H54 (cell line): ENCODE measurements at regions not wholly inside any gene's neighbourhood (a gene's known extent, or its start where the extent isn't known, plus 50 kb on each side); places are given as distances from the start of the nearest gene placed in this dataset.

ENCODE experiments used
- DNase-seq: peaks from one replicate; pipeline ENCODE4 v3.0.0; 2011; ENCODE audit warnings: low spot score, mixed read lengths; ENCODE audit not compliant: insufficient read length
- FAIRE-seq: peaks from 3 replicates; lab custom pipeline; 2011; peaks lifted over from hg19 to GRCh38; lab: Jason Lieb, UNC
- POLR2A ChIP-seq: IDR thresholded peaks from 2 replicates; pipeline ENCODE4 v1.6.1; 2011; ENCODE audit warnings: low read depth, mild to moderate bottlenecking, low read length

GRCh38 chr1:47554082-47554481 is 116.2 kb downstream of the FOXD2 start:
- no peak for TF ChIP-seq POLR2A
- no peak for FAIRE-seq
- no peak for DNase-seq

GRCh38 chr1:47554901-47555300 is 117.1 kb downstream of the FOXD2 start:
- TF ChIP-seq POLR2A = no peak
- no peak for FAIRE-seq

GRCh38 chr1:47555306-47555705 is 117.5 kb downstream of the FOXD2 start:
- no peak for DNase-seq
- no peak for FAIRE-seq
- no peak for TF ChIP-seq POLR2A

More at GRCh38 chr1:47554901-47555300, 117.1 kb downstream of the FOXD2 start:
- DNase-seq = no peak

GRCh38 chr1:47555841-47556560 is 118.2 kb downstream of the FOXD2 start:
- DNase-seq (no peak), FAIRE-seq (no peak)
- no peak for TF ChIP-seq POLR2A

- no peak for DNase-seq
- no peak for FAIRE-seq
Observed at GRCh38 chr1:47557066-47557465, 119.2 kb downstream of the FOXD2 start.

GRCh38 chr1:47558601-47559593 is 121.1 kb downstream of the FOXD2 start:
- DNase-seq (no peak), FAIRE-seq (no peak)
- no peak for TF ChIP-seq POLR2A

More at GRCh38 chr1:47557066-47557465, 119.2 kb downstream of the FOXD2 start:
- TF ChIP-seq POLR2A = no peak

- no peak for TF ChIP-seq POLR2A
- no peak for FAIRE-seq
- DNase-seq = no peak
Observed at GRCh38 chr1:47559944-47560695, 122.3 kb downstream of the FOXD2 start.

- FAIRE-seq = no peak
- no peak for DNase-seq
- TF ChIP-seq POLR2A = no peak
Observed at GRCh38 chr1:47561523-47562007, 123.7 kb downstream of the FOXD2 start.

- no peak for TF ChIP-seq POLR2A
- FAIRE-seq = no peak
Observed at GRCh38 chr1:47562147-47562546, 124.3 kb downstream of the FOXD2 start.

GRCh38 chr1:47562799-47563198 is 125.0 kb downstream of the FOXD2 start:
- no peak for DNase-seq
- TF ChIP-seq POLR2A = no peak
- FAIRE-seq = no peak

More at GRCh38 chr1:47562147-47562546, 124.3 kb downstream of the FOXD2 start:
- DNase-seq = no peak

- DNase-seq = no peak
- no peak for FAIRE-seq
- TF ChIP-seq POLR2A = no peak
Observed at GRCh38 chr1:47563201-47563600, 125.4 kb downstream of the FOXD2 start.

GRCh38 chr1:47564570-47564969 is 126.7 kb downstream of the FOXD2 start:
- FAIRE-seq (no peak), DNase-seq (no peak)
- TF ChIP-seq POLR2A = no peak

GRCh38 chr1:47565092-47565491 is 127.2 kb downstream of the FOXD2 start:
- DNase-seq = no peak
- no peak for FAIRE-seq
- no peak for TF ChIP-seq POLR2A
